Cardiac fibroblast (primary cell): ENCODE measurements at regions not wholly inside any gene's neighbourhood (a gene's known extent, or its start where the extent isn't known, plus 50 kb on each side); places are given as distances from the start of the nearest gene placed in this dataset.

Experiments
- DNase-seq, 2 donors: peaks; one replicate each; pipeline versions ENCODE4 v3.0.0 to v3.0.0-alpha.2; 2010; ENCODE audit warnings: low read depth in 2 of 2
- H3K4me3 ChIP-seq, 2 donors: replicated peaks in 1 of 2; 1 replicate in 1 of 2; 2 replicates in 1 of 2; pipeline ENCODE4 v1.5.1; 2011; ENCODE audit warnings: low read depth in 2 of 2, low read length in 2 of 2, mild to moderate bottlenecking in 2 of 2, moderate library complexity in 1 of 2
- CTCF ChIP-seq: IDR thresholded peaks from one replicate; pipeline ENCODE4 v1.5.1; 2011; ENCODE audit warnings: low read depth, mild to moderate bottlenecking, low read length, inconsistent platforms

GRCh38 chr13:33369073-33369472, 83.5 kb upstream of the STARD13 start:
- no peak for DNase-seq
- no peak overlapping the region for H3K4me3 ChIP-seq
- TF ChIP-seq CTCF: no peak

- no peak overlapping the region for H3K4me3 ChIP-seq
- no peak for TF ChIP-seq CTCF
- peak in 1 of 2 donors; percentile 19 for DNase-seq
Measured at GRCh38 chr13:33372251-33372919, 86.8 kb upstream of the STARD13 start.

GRCh38 chr13:33373624-33374023, 88.1 kb upstream of the STARD13 start:
- no peak for DNase-seq
- TF ChIP-seq CTCF: peak; percentile 13
- no peak overlapping the region for H3K4me3 ChIP-seq

- no peak overlapping the region for H3K4me3 ChIP-seq
- no peak for TF ChIP-seq CTCF
- no peak for DNase-seq
Measured at GRCh38 chr13:33375421-33375820, 89.9 kb upstream of the STARD13 start.

GRCh38 chr13:33376212-33376611, 90.7 kb upstream of the STARD13 start:
- TF ChIP-seq CTCF: no peak
- no peak for DNase-seq
- H3K4me3 ChIP-seq: no peak overlapping the region

GRCh38 chr13:33377411-33377810, 91.9 kb upstream of the STARD13 start:
- TF ChIP-seq CTCF: no peak
- no peak for DNase-seq
- H3K4me3 ChIP-seq: no peak overlapping the region

GRCh38 chr13:33377825-33378224, 92.3 kb upstream of the STARD13 start:
- DNase-seq: no peak
- no peak overlapping the region for H3K4me3 ChIP-seq
- no peak for TF ChIP-seq CTCF
